ENCODE measurements at regions not wholly inside any gene's neighbourhood (a gene's known extent, or its start where the extent isn't known, plus 50 kb on each side); places are given as distances from the start of the nearest gene placed in this dataset.

GRCh38 chr18:21191596-21192307, 50.3 kb upstream of the GREB1L start:
- TF ChIP-seq EZH2phosphoT487 (IDR thresholded peaks at IDR 0.05; ENCODE audit: borderline replicate concordance) = no peak
- TF ChIP-seq CTCF (conservative IDR thresholded peaks at IDR 0.05; ENCODE audit: low read length) = peak; percentile 72

Measured in Loucy (cell line).